GM12892 (cell line): ENCODE measurements at regions not wholly inside any gene's neighbourhood (a gene's known extent, or its start where the extent isn't known, plus 50 kb on each side); places are given as distances from the start of the nearest gene placed in this dataset.

Experiments used
- DNase-seq: peaks from one replicate; pipeline ENCODE4 v3.0.0; 2011; ENCODE audit not compliant: insufficient read length
- FAIRE-seq: peaks from 2 replicates; lab custom pipeline; 2011; peaks lifted over from hg19 to GRCh38; lab: Jason Lieb, UNC
- POLR2A ChIP-seq: IDR thresholded peaks from 2 replicates; pipeline ENCODE4 v1.6.1; 2011; ENCODE audit warnings: low read depth, low read length, control low read depth
- POLR2AphosphoS5 ChIP-seq: IDR thresholded peaks from 2 replicates; pipeline ENCODE4 v1.6.1; 2011; ENCODE audit warnings: low read depth, low read length, control low read depth
- TAF1 ChIP-seq: IDR thresholded peaks from 2 replicates; pipeline ENCODE4 v1.6.1; 2011; ENCODE audit warnings: low read depth, mild to moderate bottlenecking, control low read depth, low read length, borderline replicate concordance

- TF ChIP-seq TAF1: no peak
- TF ChIP-seq POLR2A: no peak
- no peak for TF ChIP-seq POLR2AphosphoS5
- DNase-seq (no peak), FAIRE-seq (no peak)
These were observed 802.8 kb downstream of the BRD1 start for GRCh38 chr22:49024775-49025440.

GRCh38 chr22:49023879-49024774 is 803.5 kb downstream of the BRD1 start:
- FAIRE-seq: no peak
- DNase-seq: no peak
- no peak for TF ChIP-seq POLR2A
- no peak for TF ChIP-seq POLR2AphosphoS5
- TF ChIP-seq TAF1: no peak

- no peak for FAIRE-seq
- no peak for DNase-seq
- no peak for TF ChIP-seq POLR2AphosphoS5
- TF ChIP-seq POLR2A: no peak
- no peak for TF ChIP-seq TAF1
These were observed 804.4 kb downstream of the BRD1 start for GRCh38 chr22:49023161-49023878.

GRCh38 chr22:49022816-49023160 is 804.9 kb downstream of the BRD1 start:
- FAIRE-seq (no peak), DNase-seq (no peak)
- TF ChIP-seq POLR2AphosphoS5: no peak

GRCh38 chr22:49021926-49022815 is 805.5 kb downstream of the BRD1 start:
- DNase-seq (no peak), FAIRE-seq (no peak)
- no peak for TF ChIP-seq POLR2A
- no peak for TF ChIP-seq POLR2AphosphoS5
- no peak for TF ChIP-seq TAF1

GRCh38 chr22:49021131-49021925 is 806.3 kb downstream of the BRD1 start:
- DNase-seq: no peak
- FAIRE-seq: no peak
- TF ChIP-seq POLR2A (no peak), POLR2AphosphoS5 (no peak), TAF1 (no peak)

- TF ChIP-seq POLR2A: no peak
- no peak for TF ChIP-seq TAF1
- no peak for TF ChIP-seq POLR2AphosphoS5
- no peak for FAIRE-seq
- no peak for DNase-seq
These were observed 807.6 kb downstream of the BRD1 start for GRCh38 chr22:49019737-49020713.

GRCh38 chr22:49018601-49019000 is 809.1 kb downstream of the BRD1 start:
- FAIRE-seq (no peak), DNase-seq (no peak)
- TF ChIP-seq TAF1 (no peak), POLR2AphosphoS5 (no peak), POLR2A (no peak)
